GM12878 (cell line): ENCODE measurements at regions not wholly inside any gene's neighbourhood (a gene's known extent, or its start where the extent isn't known, plus 50 kb on each side); places are given as distances from the start of the nearest gene placed in this dataset.

Experiments
- ATAC-seq: fragments of 200-7000 bp; cut with Tn5 transposase; 3 replicates; pipeline ENCODE4 v1.9.1; 2020; ENCODE audit warnings: mild to moderate bottlenecking, moderate library complexity
- BruUV-seq: library from RNA; stranded (reverse); fragments of 400-500 nt; replicated peaks from 2 replicates; lab custom pipeline; 2021; lab: Mats Ljungman, UMichigan
- CTCF ChIA-PET: fragments of 300-600 bp; sonication (Branson Sonifier 250); formaldehyde crosslinking; extraction: SDS; loops from one replicate; lab custom pipeline; 2021; ENCODE audit warnings: inconsistent platforms; lab: Yijun Ruan, JAX
- POLR2A ChIA-PET: fragments of 350-600 bp; formaldehyde crosslinking; extraction: SDS; loops from one replicate; lab custom pipeline; 2021; ENCODE audit warnings: inconsistent platforms; lab: Charles Lee
- RAD21 ChIA-PET: fragments of 300-600 bp; sonication (Branson Sonifier 250); formaldehyde crosslinking; loops from one replicate; lab custom pipeline; 2023; ENCODE audit warnings: antibody characterized with exemption; ENCODE audit not compliant: unreplicated experiment; lab: Charles Lee
- SMC1A ChIA-PET: fragments of 300-600 bp; sonication (Branson Sonifier 250); formaldehyde crosslinking; loops from one replicate; lab custom pipeline; 2023; ENCODE audit not compliant: unreplicated experiment, uncharacterized antibody; lab: Charles Lee
- DNase-seq: peaks from one replicate; pipeline ENCODE4 v3.0.0-alpha.2; 2011; ENCODE audit warnings: low read depth, low spot score
- FAIRE-seq: peaks from 3 replicates; lab custom pipeline; 2011; peaks lifted over from hg19 to GRCh38; lab: Jason Lieb, UNC
- H2AFZ ChIP-seq: 2 replicates; pipeline ENCODE4 v1.6.0; 2011; ENCODE audit warnings: low read depth, low read length, control low read depth; ENCODE audit not compliant: control insufficient read depth
- H3K27ac ChIP-seq: 2 replicates; pipeline ENCODE4 v1.5.1; 2011; ENCODE audit warnings: control low read depth; ENCODE audit not compliant: control insufficient read depth, insufficient read depth
- H3K27me3 ChIP-seq, 2 experiments: replicated peaks in 1 of 2; 2 replicates each; pipeline versions ENCODE4 v1.6.0 to v1.6.1; 2011; ENCODE audit warnings: low read length in 1 of 2; ENCODE audit not compliant: control insufficient read depth in 2 of 2, insufficient read depth in 2 of 2
- H3K36me3 ChIP-seq, 2 experiments: 2 replicates each; pipeline ENCODE4 v1.5.1; 2011; ENCODE audit warnings: low read length in 1 of 2; ENCODE audit not compliant: control insufficient read depth in 2 of 2, insufficient read depth in 2 of 2
- H3K4me1 ChIP-seq: 2 replicates; pipeline ENCODE4 v1.6.1; 2011; ENCODE audit warnings: mild to moderate bottlenecking, low read length, moderate library complexity, mixed read lengths; ENCODE audit not compliant: control insufficient read depth, insufficient read depth
- H3K4me2 ChIP-seq: 2 replicates; pipeline ENCODE4 v1.6.0; 2011; ENCODE audit warnings: control low read depth; ENCODE audit not compliant: control insufficient read depth, insufficient read depth
- H3K4me3 ChIP-seq: fragments of 200-600 bp; sonication (generic); 2 replicates; pipeline ENCODE4 v1.5.1; 2016
- H3K79me2 ChIP-seq: 2 replicates; pipeline ENCODE4 v1.6.0; 2011; ENCODE audit warnings: low read length; ENCODE audit not compliant: control insufficient read depth, insufficient read depth
- H3K9ac ChIP-seq: 2 replicates; pipeline ENCODE4 v1.8.0; 2011; ENCODE audit warnings: low read length, control low read depth, mixed read lengths; ENCODE audit not compliant: control insufficient read depth, insufficient read depth
- H3K9me3 ChIP-seq: replicated peaks from 3 replicates; pipeline ENCODE4 v1.5.1; 2011; ENCODE audit warnings: mild to moderate bottlenecking, low read length; ENCODE audit not compliant: control insufficient read depth, insufficient read depth
- H4K20me1 ChIP-seq: 2 replicates; pipeline ENCODE4 v1.6.0; 2011; ENCODE audit not compliant: control insufficient read depth, insufficient read depth
- BCL11A ChIP-seq: IDR thresholded peaks from 2 replicates; pipeline ENCODE4 v1.6.1; 2011; ENCODE audit warnings: low read depth, low read length
- BRCA1 ChIP-seq: IDR thresholded peaks from 2 replicates; pipeline ENCODE4 v1.6.1; 2011; ENCODE audit warnings: low read depth, low read length, improper control_type of control experiment
- CHD2 ChIP-seq: IDR thresholded peaks from 2 replicates; pipeline ENCODE4 v1.6.1; 2011; ENCODE audit warnings: low read depth, low read length, improper control_type of control experiment, borderline replicate concordance
- CHD4 ChIP-seq: fragments of 200-600 bp; sonication (generic); IDR thresholded peaks from 2 replicates; pipeline ENCODE4 v1.6.1; 2016; ENCODE audit warnings: mild to moderate bottlenecking
- MXI1 ChIP-seq: fragments of 150-350 bp; IDR thresholded peaks from 2 replicates; pipeline ENCODE4 v1.6.1; 2011; ENCODE audit warnings: low read depth, mild to moderate bottlenecking, inconsistent platforms, low read length, improper control_type of control experiment
- MYB ChIP-seq: fragments of 150-350 bp; IDR thresholded peaks from 2 replicates; pipeline ENCODE4 v1.6.1; 2014; ENCODE audit warnings: mild to moderate bottlenecking, low read depth, low read length, borderline replicate concordance
- NFIC ChIP-seq: IDR thresholded peaks from 2 replicates; pipeline ENCODE4 v1.6.1; 2012; ENCODE audit warnings: low read depth, mild to moderate bottlenecking, inconsistent platforms, low read length, moderate library complexity
- NFXL1 ChIP-seq: fragments of 450-650 bp; IDR thresholded peaks from 2 replicates; pipeline ENCODE4 v1.6.1; 2017; ENCODE audit warnings: antibody characterized with exemption, mild to moderate bottlenecking, borderline replicate concordance
- NFYB ChIP-seq: IDR thresholded peaks from 2 replicates; pipeline ENCODE4 v1.6.1; 2011; ENCODE audit warnings: low read depth, mild to moderate bottlenecking, low read length, improper control_type of control experiment, moderate library complexity; ENCODE audit not compliant: insufficient read depth
- PAX5 ChIP-seq: IDR thresholded peaks from 2 replicates; pipeline ENCODE4 v1.6.1; 2011; ENCODE audit warnings: low read depth, low read length, borderline replicate concordance
- POLR2AphosphoS2 ChIP-seq: IDR thresholded peaks from 2 replicates; pipeline ENCODE4 v1.6.1; 2011; ENCODE audit warnings: low read depth, mild to moderate bottlenecking, low read length, improper control_type of control experiment, moderate library complexity
- RAD21 ChIP-seq: IDR thresholded peaks from 2 replicates; pipeline ENCODE4 v1.6.1; 2011; ENCODE audit warnings: mild to moderate bottlenecking, low read depth, low read length, moderate library complexity; ENCODE audit not compliant: insufficient read depth
- RUNX3 ChIP-seq: IDR thresholded peaks from 2 replicates; pipeline ENCODE4 v1.6.1; 2012; ENCODE audit warnings: low read length, inconsistent platforms
- SMC3 ChIP-seq: IDR thresholded peaks from 2 replicates; pipeline ENCODE4 v1.6.1; 2011; ENCODE audit warnings: low read length, improper control_type of control experiment, borderline replicate concordance
- SP1 ChIP-seq: IDR thresholded peaks from one replicate; pipeline ENCODE4 v1.6.1; 2011; ENCODE audit warnings: low read depth, low read length
- ZBED1 ChIP-seq: IDR thresholded peaks from 2 replicates; pipeline ENCODE4 v1.6.1; 2016; ENCODE audit warnings: borderline replicate concordance
- WGBS: methylation state at CpG from one replicate; pipeline ENCODE4 v1.1.6; 2016; ENCODE audit warnings: low lambda C conversion rate; ENCODE audit not compliant: insufficient replicate concordance, insufficient coverage; ENCODE audit errors: missing lambda C conversion rate; 5-methylcytosine and 5-hydroxymethylcytosine counted together
- in situ Hi-C: fragments of 300-500 bp; cut with MboI; formaldehyde crosslinking; loops from 9 replicates; pipeline ENCODE4 v1.14.3; 2018; ENCODE audit warnings: mixed read lengths
- intact Hi-C: fragments of 100-400 bp; cut with micrococcal nuclease; formaldehyde crosslinking; loops from one replicate; pipeline ENCODE4 v1.14.2; 2022; ENCODE audit not compliant: unreplicated experiment
- TF ChIP-seq, protein P1 (sequence below): fragments of 450-650 bp; IDR thresholded peaks from 2 replicates; pipeline ENCODE4 v1.6.1; 2017; ENCODE audit warnings: mild to moderate bottlenecking

DNA sequence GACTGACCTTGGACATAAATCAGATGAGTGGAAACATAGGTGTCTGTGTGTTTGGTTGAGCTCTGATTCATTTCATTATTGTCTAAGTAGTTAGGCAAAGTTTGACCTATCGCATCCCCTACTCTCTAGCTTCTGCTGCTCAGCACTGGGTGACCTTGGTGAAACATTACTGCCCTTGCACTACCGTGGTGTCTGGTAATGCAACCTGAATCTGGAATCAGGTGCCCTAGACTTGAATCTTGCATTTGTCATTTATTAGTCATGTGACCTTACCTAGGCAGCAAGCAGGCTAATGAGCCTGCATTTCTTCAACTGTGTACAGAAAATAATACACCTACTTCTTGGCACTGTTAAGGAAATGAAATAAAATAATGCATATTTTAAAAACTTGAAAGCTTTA lies 242.3 kb upstream of the BLID start (continued):
- TF ChIP-seq, protein P1, sequence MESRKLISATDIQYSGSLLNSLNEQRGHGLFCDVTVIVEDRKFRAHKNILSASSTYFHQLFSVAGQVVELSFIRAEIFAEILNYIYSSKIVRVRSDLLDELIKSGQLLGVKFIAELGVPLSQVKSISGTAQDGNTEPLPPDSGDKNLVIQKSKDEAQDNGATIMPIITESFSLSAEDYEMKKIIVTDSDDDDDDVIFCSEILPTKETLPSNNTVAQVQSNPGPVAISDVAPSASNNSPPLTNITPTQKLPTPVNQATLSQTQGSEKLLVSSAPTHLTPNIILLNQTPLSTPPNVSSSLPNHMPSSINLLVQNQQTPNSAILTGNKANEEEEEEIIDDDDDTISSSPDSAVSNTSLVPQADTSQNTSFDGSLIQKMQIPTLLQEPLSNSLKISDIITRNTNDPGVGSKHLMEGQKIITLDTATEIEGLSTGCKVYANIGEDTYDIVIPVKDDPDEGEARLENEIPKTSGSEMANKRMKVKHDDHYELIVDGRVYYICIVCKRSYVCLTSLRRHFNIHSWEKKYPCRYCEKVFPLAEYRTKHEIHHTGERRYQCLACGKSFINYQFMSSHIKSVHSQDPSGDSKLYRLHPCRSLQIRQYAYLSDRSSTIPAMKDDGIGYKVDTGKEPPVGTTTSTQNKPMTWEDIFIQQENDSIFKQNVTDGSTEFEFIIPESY, result no peak
- no peak for TF ChIP-seq MXI1

DNA sequence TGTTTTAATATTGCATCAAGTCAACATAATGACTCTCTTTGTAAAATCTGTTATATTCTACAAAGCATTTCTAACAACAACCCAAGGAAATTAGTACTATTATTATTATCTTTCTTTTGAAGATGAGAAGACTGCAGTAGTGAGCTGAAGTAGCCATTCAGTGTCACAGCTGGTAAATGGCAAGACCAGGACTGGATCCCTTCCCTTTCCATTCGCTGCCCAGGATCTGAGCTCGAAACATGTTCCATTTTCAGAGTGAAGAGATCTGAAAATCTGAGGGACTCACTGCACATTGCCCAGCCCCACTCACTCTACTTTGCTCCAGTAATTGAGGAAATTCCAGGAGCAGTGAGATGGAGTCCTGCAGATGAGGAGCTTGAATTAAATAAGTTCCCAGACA lies 240.0 kb upstream of the BLID start:
- no peak for FAIRE-seq

DNA sequence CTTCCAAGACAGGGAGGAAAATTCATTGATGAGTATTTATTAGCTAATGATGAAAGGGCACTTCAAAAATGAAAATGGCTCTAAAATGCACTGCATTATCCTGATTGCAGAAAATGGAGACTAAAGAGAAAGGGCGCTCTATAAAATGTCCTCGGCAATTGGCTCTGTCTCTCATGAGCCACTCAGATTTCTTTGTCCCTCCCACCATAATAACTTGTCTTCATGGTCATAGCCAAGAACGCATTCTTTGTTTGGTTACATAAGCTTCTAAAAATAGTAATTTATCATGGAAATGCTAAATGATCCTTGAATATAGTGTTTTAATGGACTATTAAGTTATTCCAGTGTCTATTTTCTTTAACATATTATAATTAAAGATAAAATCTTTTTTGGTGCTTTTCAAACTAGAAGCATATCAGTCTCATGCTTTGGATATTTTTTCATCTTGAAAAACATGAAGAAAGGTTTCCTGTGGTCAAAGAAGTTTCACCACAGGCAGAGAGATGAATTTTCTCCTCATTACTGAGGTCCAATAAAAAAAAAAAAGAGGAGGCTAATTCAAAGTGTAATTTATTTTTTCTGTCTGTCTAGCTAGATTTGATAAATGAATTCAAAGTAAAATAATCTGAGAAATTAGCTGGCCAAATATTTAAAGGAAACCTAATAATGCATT lies 238.1 kb upstream of the BLID start:
- ChIA-PET SMC1A (no interaction called here), POLR2A (no interaction called here), CTCF (interaction anchor here (0.6 to 0.7 kb wide), 2 partner anchors 31 to 1414 kb away, joined by 3 to 4 read pairs; no protein-coding TSS in a partner anchor), RAD21 (no interaction called here)
- Histone ChIP-seq H3K27me3 (no peaks in the 10 kb centered on the region), H3K9me3 (no peaks in the 10 kb centered on the region), H3K4me1 (no peaks in the 10 kb centered on the region), H3K4me3 (no peak overlapping the region), H3K9ac (no peak overlapping the region), H3K79me2 (no peaks in the 10 kb centered on the region), H4K20me1 (no peaks in the 10 kb centered on the region), H3K4me2 (no peak overlapping the region), H3K27ac (no peak overlapping the region), H3K36me3 (no peaks in the 10 kb centered on the region), H2AFZ (no peak overlapping the region)
- 60% methylated on average over 3 of the region's 3 CpGs for WGBS
- ATAC-seq, result no peak
- no peak for FAIRE-seq
- DNase-seq, result no peak
- in situ Hi-C loops (no loop called here), intact Hi-C loops (no loop called here)
- no TSS peak for BruUV-seq
- TF ChIP-seq BCL11A, result no peak
- no peak for TF ChIP-seq RAD21
- TF ChIP-seq ZBED1, result no peak
- no peak for TF ChIP-seq SMC3
- no peak for TF ChIP-seq NFYB
- TF ChIP-seq PAX5, result no peak
- TF ChIP-seq POLR2AphosphoS2, result no peak
- TF ChIP-seq MYB, result no peak
- TF ChIP-seq CHD2, result no peak
- no peak for TF ChIP-seq CHD4
- no peak for TF ChIP-seq BRCA1
- TF ChIP-seq NFIC, result no peak
- no peak for TF ChIP-seq RUNX3
- TF ChIP-seq NFXL1, result no peak

More for the DNA sequence above, 240.0 kb upstream of the BLID start:
- DNase-seq (no peak), ATAC-seq (no peak)
- in situ Hi-C loops (no loop called here), intact Hi-C loops (no loop called here)
- Histone ChIP-seq H2AFZ (no peak overlapping the region), H3K4me3 (no peak overlapping the region), H3K9me3 (no peaks in the 10 kb centered on the region), H3K79me2 (no peaks in the 10 kb centered on the region), H4K20me1 (no peaks in the 10 kb centered on the region), H3K9ac (no peak overlapping the region), H3K4me1 (no peaks in the 10 kb centered on the region), H3K36me3 (no peaks in the 10 kb centered on the region), H3K4me2 (no peak overlapping the region), H3K27ac (no peak overlapping the region), H3K27me3 (no peaks in the 10 kb centered on the region)
- no peak for TF ChIP-seq SP1
- RAD21 ChIA-PET, result no interaction called here
- SMC1A ChIA-PET, result no interaction called here
- POLR2A ChIA-PET, result no interaction called here
- no TSS peak for BruUV-seq
- CTCF ChIA-PET, result no interaction called here
- WGBS, result 0% methylated on average over 2 of the region's 2 CpGs
